ENCODE measurements at regions not wholly inside any gene's neighbourhood (a gene's known extent, or its start where the extent isn't known, plus 50 kb on each side); places are given as distances from the start of the nearest gene placed in this dataset.
A peak's percentile ranks its signal among the peaks of the same experiment; 100 is the strongest.
"Not testable (repeated sequence)": the region's sequence is repeated elsewhere in the genome, so short reads cannot be mapped to it uniquely, and the experiment has no call there.

GRCh38 chr4:148642907-148643306, 200.7 kb upstream of the NR3C2 start:
- Histone ChIP-seq H3K27me3 (ENCODE audit: control insufficient read depth in 3 of 3, insufficient read depth in 3 of 3, low read length in 3 of 3) (no peaks in the 10 kb centered on the region), H3K9me3 (ENCODE audit: control insufficient read depth in 2 of 2, insufficient read depth in 1 of 2, low read depth in 1 of 2, low read length in 1 of 2) (no peaks in the 10 kb centered on the region), H3K4me3 (ENCODE audit: low read depth in 1 of 3, low read length in 3 of 3) (no peak overlapping the region), H3K27ac (ENCODE audit: low read depth in 1 of 3, low read length in 2 of 3) (no peak overlapping the region), H3K36me3 (ENCODE audit: control insufficient read depth in 3 of 3, insufficient read depth in 2 of 3, low read depth in 1 of 3, low read length in 3 of 3) (no peaks in the 10 kb centered on the region), H3K4me1 (ENCODE audit: control insufficient read depth in 3 of 3, insufficient read depth in 2 of 3, low read depth in 1 of 3, low read length in 2 of 3) (no peaks in the 10 kb centered on the region)
- DNase-seq (no peak), FAIRE-seq (no peak)
- 71 to 80% (median 75%) methylated on average over 2 of the region's 2 CpGs for WGBS, 3 donors

- WGBS, 3 donors = 73 to 85% (median 78%) methylated on average over 2 of the region's 2 CpGs
- H3K4me1 ChIP-seq (ENCODE audit: control insufficient read depth in 3 of 3, insufficient read depth in 2 of 3, low read depth in 1 of 3, low read length in 2 of 3); H3K27ac ChIP-seq (ENCODE audit: low read depth in 1 of 3, low read length in 2 of 3); FAIRE-seq; H3K27me3 ChIP-seq (ENCODE audit: control insufficient read depth in 3 of 3, insufficient read depth in 3 of 3, low read length in 3 of 3); H3K4me3 ChIP-seq (ENCODE audit: low read depth in 1 of 3, low read length in 3 of 3); H3K36me3 ChIP-seq (ENCODE audit: control insufficient read depth in 3 of 3, insufficient read depth in 2 of 3, low read depth in 1 of 3, low read length in 3 of 3); DNase-seq: not testable (repeated sequence)
- H3K9me3 ChIP-seq (ENCODE audit: control insufficient read depth in 2 of 2, insufficient read depth in 1 of 2, low read depth in 1 of 2, low read length in 1 of 2) = peaks cover 0 to 14% of the 10 kb centered on the region in 2 donors
These were observed 195.9 kb upstream of the NR3C2 start for GRCh38 chr4:148638079-148638478.

GRCh38 chr4:148637453-148637852, 195.2 kb upstream of the NR3C2 start:
- not testable (repeated sequence) for FAIRE-seq, DNase-seq

GRCh38 chr4:148634476-148634875, 192.3 kb upstream of the NR3C2 start:
- WGBS, 3 donors = 68 to 90% (median 70%) methylated on average over 3 of the region's 3 CpGs
- peak in 1 of 2 donors; percentile 43 for DNase-seq

More at GRCh38 chr4:148637453-148637852, 195.2 kb upstream of the NR3C2 start:
- H3K27ac ChIP-seq (ENCODE audit: low read depth in 1 of 3, low read length in 2 of 3); H3K4me1 ChIP-seq (ENCODE audit: control insufficient read depth in 3 of 3, insufficient read depth in 2 of 3, low read depth in 1 of 3, low read length in 2 of 3); H3K4me3 ChIP-seq (ENCODE audit: low read depth in 1 of 3, low read length in 3 of 3); H3K36me3 ChIP-seq (ENCODE audit: control insufficient read depth in 3 of 3, insufficient read depth in 2 of 3, low read depth in 1 of 3, low read length in 3 of 3); H3K27me3 ChIP-seq (ENCODE audit: control insufficient read depth in 3 of 3, insufficient read depth in 3 of 3, low read length in 3 of 3): not testable (repeated sequence)
- 83 to 96% (median 86%) methylated on average over 3 of the region's 3 CpGs for WGBS, 3 donors
- H3K9me3 ChIP-seq (ENCODE audit: control insufficient read depth in 2 of 2, insufficient read depth in 1 of 2, low read depth in 1 of 2, low read length in 1 of 2) = peaks cover 0 to 14% of the 10 kb centered on the region in 2 donors

GRCh38 chr4:148633720-148634119, 191.5 kb upstream of the NR3C2 start:
- H3K27me3 ChIP-seq (ENCODE audit: control insufficient read depth in 3 of 3, insufficient read depth in 3 of 3, low read length in 3 of 3) = no peaks in the 10 kb centered on the region
- no peak overlapping the region for H3K4me3 ChIP-seq (ENCODE audit: low read depth in 1 of 3, low read length in 3 of 3)
- no peaks in the 10 kb centered on the region for H3K4me1 ChIP-seq (ENCODE audit: control insufficient read depth in 3 of 3, insufficient read depth in 2 of 3, low read depth in 1 of 3, low read length in 2 of 3)
- 42 to 75% (median 61%) methylated on average over 3 of the region's 3 CpGs for WGBS, 3 donors
- no peaks in the 10 kb centered on the region for H3K36me3 ChIP-seq (ENCODE audit: control insufficient read depth in 3 of 3, insufficient read depth in 2 of 3, low read depth in 1 of 3, low read length in 3 of 3)
- peaks cover 0 to 14% of the 10 kb centered on the region in 2 donors for H3K9me3 ChIP-seq (ENCODE audit: control insufficient read depth in 2 of 2, insufficient read depth in 1 of 2, low read depth in 1 of 2, low read length in 1 of 2)
- FAIRE-seq = no peak
- no peak overlapping the region for H3K27ac ChIP-seq (ENCODE audit: low read depth in 1 of 3, low read length in 2 of 3)
- peak; percentile 67 to 89 for DNase-seq

More at GRCh38 chr4:148634476-148634875, 192.3 kb upstream of the NR3C2 start:
- H3K9me3 ChIP-seq (ENCODE audit: control insufficient read depth in 2 of 2, insufficient read depth in 1 of 2, low read depth in 1 of 2, low read length in 1 of 2) = peaks cover 0 to 14% of the 10 kb centered on the region in 2 donors
- no peak for FAIRE-seq
- H3K27ac ChIP-seq (ENCODE audit: low read depth in 1 of 3, low read length in 2 of 3) = no peak overlapping the region
- H3K4me3 ChIP-seq (ENCODE audit: low read depth in 1 of 3, low read length in 3 of 3) = no peak overlapping the region
- no peaks in the 10 kb centered on the region for H3K36me3 ChIP-seq (ENCODE audit: control insufficient read depth in 3 of 3, insufficient read depth in 2 of 3, low read depth in 1 of 3, low read length in 3 of 3)
- H3K27me3 ChIP-seq (ENCODE audit: control insufficient read depth in 3 of 3, insufficient read depth in 3 of 3, low read length in 3 of 3) = no peaks in the 10 kb centered on the region
- no peaks in the 10 kb centered on the region for H3K4me1 ChIP-seq (ENCODE audit: control insufficient read depth in 3 of 3, insufficient read depth in 2 of 3, low read depth in 1 of 3, low read length in 2 of 3)

GRCh38 chr4:148632476-148632875, 190.3 kb upstream of the NR3C2 start:
- DNase-seq = no peak
- peaks cover 0 to 11% of the 10 kb centered on the region in 2 donors for H3K9me3 ChIP-seq (ENCODE audit: control insufficient read depth in 2 of 2, insufficient read depth in 1 of 2, low read depth in 1 of 2, low read length in 1 of 2)
- no peak overlapping the region for H3K27ac ChIP-seq (ENCODE audit: low read depth in 1 of 3, low read length in 2 of 3)
- WGBS, 3 donors = 68 to 85% (median 78%) methylated on average over 2 of the region's 2 CpGs
- no peaks in the 10 kb centered on the region for H3K27me3 ChIP-seq (ENCODE audit: control insufficient read depth in 3 of 3, insufficient read depth in 3 of 3, low read length in 3 of 3)
- FAIRE-seq = no peak
- no peaks in the 10 kb centered on the region for H3K36me3 ChIP-seq (ENCODE audit: control insufficient read depth in 3 of 3, insufficient read depth in 2 of 3, low read depth in 1 of 3, low read length in 3 of 3)
- H3K4me1 ChIP-seq (ENCODE audit: control insufficient read depth in 3 of 3, insufficient read depth in 2 of 3, low read depth in 1 of 3, low read length in 2 of 3) = no peaks in the 10 kb centered on the region
- H3K4me3 ChIP-seq (ENCODE audit: low read depth in 1 of 3, low read length in 3 of 3) = no peak overlapping the region

- Histone ChIP-seq H3K36me3 (ENCODE audit: control insufficient read depth in 3 of 3, insufficient read depth in 2 of 3, low read depth in 1 of 3, low read length in 3 of 3) (no peaks in the 10 kb centered on the region), H3K27ac (ENCODE audit: low read depth in 1 of 3, low read length in 2 of 3) (no peak overlapping the region), H3K27me3 (ENCODE audit: control insufficient read depth in 3 of 3, insufficient read depth in 3 of 3, low read length in 3 of 3) (no peaks in the 10 kb centered on the region), H3K4me1 (ENCODE audit: control insufficient read depth in 3 of 3, insufficient read depth in 2 of 3, low read depth in 1 of 3, low read length in 2 of 3) (no peaks in the 10 kb centered on the region), H3K4me3 (ENCODE audit: low read depth in 1 of 3, low read length in 3 of 3) (no peak overlapping the region), H3K9me3 (ENCODE audit: control insufficient read depth in 2 of 2, insufficient read depth in 1 of 2, low read depth in 1 of 2, low read length in 1 of 2) (peaks cover 0 to under 1% of the 10 kb centered on the region in 2 donors)
- 81 to 92% (median 90%) methylated on average over 1 of the region's 1 CpG for WGBS, 3 donors
- no peak for DNase-seq
- FAIRE-seq = no peak
These were observed 187.8 kb upstream of the NR3C2 start for GRCh38 chr4:148630051-148630450.

- Histone ChIP-seq H3K27me3 (ENCODE audit: control insufficient read depth in 3 of 3, insufficient read depth in 3 of 3, low read length in 3 of 3) (no peaks in the 10 kb centered on the region), H3K27ac (ENCODE audit: low read depth in 1 of 3, low read length in 2 of 3) (no peak overlapping the region), H3K4me1 (ENCODE audit: control insufficient read depth in 3 of 3, insufficient read depth in 2 of 3, low read depth in 1 of 3, low read length in 2 of 3) (no peaks in the 10 kb centered on the region), H3K4me3 (ENCODE audit: low read depth in 1 of 3, low read length in 3 of 3) (no peak overlapping the region), H3K36me3 (ENCODE audit: control insufficient read depth in 3 of 3, insufficient read depth in 2 of 3, low read depth in 1 of 3, low read length in 3 of 3) (no peaks in the 10 kb centered on the region), H3K9me3 (ENCODE audit: control insufficient read depth in 2 of 2, insufficient read depth in 1 of 2, low read depth in 1 of 2, low read length in 1 of 2) (no peaks in the 10 kb centered on the region)
- FAIRE-seq = no peak
- DNase-seq = no peak
These were observed 176.6 kb upstream of the NR3C2 start for GRCh38 chr4:148618856-148619255.

- Histone ChIP-seq H3K36me3 (ENCODE audit: control insufficient read depth in 3 of 3, insufficient read depth in 2 of 3, low read depth in 1 of 3, low read length in 3 of 3) (no peaks in the 10 kb centered on the region), H3K27ac (ENCODE audit: low read depth in 1 of 3, low read length in 2 of 3) (no peak overlapping the region), H3K9me3 (ENCODE audit: control insufficient read depth in 2 of 2, insufficient read depth in 1 of 2, low read depth in 1 of 2, low read length in 1 of 2) (no peaks in the 10 kb centered on the region), H3K4me3 (ENCODE audit: low read depth in 1 of 3, low read length in 3 of 3) (no peak overlapping the region), H3K4me1 (ENCODE audit: control insufficient read depth in 3 of 3, insufficient read depth in 2 of 3, low read depth in 1 of 3, low read length in 2 of 3) (no peaks in the 10 kb centered on the region), H3K27me3 (ENCODE audit: control insufficient read depth in 3 of 3, insufficient read depth in 3 of 3, low read length in 3 of 3) (no peaks in the 10 kb centered on the region)
- no peak for DNase-seq
- WGBS, 3 donors = 87 to 93% (median 92%) methylated on average over 4 of the region's 4 CpGs
- no peak for FAIRE-seq
These were observed 166.8 kb upstream of the NR3C2 start for GRCh38 chr4:148608968-148609367.
